ENCODE measurements at regions not wholly inside any gene's neighbourhood (a gene's known extent, or its start where the extent isn't known, plus 50 kb on each side); places are given as distances from the start of the nearest gene placed in this dataset.

DNA sequence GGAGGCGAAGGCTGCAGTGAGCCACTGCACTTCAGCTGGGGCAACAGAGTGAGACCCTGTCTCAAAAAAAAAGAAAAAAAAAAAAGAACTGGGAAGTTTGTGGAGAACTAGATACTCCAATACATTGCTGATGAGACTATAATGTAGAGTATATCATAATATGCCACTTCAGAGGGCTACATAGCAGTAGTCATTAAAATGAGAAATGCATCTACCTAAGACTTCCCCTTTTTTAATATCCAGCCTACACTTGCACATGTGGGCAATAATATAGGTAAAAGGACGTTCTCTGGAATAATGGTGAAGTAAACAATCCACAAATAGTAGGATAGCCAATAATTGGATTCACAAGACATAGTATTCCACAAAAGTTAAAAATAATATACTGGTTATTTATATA lies 311.0 kb downstream of the HLX start:
- 100% methylated on average over 1 of the region's 2 CpGs for WGBS (ENCODE audit: insufficient coverage)
- TF ChIP-seq, protein P1, sequence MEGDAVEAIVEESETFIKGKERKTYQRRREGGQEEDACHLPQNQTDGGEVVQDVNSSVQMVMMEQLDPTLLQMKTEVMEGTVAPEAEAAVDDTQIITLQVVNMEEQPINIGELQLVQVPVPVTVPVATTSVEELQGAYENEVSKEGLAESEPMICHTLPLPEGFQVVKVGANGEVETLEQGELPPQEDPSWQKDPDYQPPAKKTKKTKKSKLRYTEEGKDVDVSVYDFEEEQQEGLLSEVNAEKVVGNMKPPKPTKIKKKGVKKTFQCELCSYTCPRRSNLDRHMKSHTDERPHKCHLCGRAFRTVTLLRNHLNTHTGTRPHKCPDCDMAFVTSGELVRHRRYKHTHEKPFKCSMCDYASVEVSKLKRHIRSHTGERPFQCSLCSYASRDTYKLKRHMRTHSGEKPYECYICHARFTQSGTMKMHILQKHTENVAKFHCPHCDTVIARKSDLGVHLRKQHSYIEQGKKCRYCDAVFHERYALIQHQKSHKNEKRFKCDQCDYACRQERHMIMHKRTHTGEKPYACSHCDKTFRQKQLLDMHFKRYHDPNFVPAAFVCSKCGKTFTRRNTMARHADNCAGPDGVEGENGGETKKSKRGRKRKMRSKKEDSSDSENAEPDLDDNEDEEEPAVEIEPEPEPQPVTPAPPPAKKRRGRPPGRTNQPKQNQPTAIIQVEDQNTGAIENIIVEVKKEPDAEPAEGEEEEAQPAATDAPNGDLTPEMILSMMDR (IDR thresholded peaks at IDR 0.05): no peak
- intact Hi-C loops (cut with micrococcal nuclease): no loop called here
- Histone ChIP-seq H3K4me3 (replicated peaks in 1 of 3; ENCODE audit: low read depth in 2 of 3, low read length in 3 of 3) (no peak overlapping the region), H3K9me3 (replicated peaks in 1 of 2; ENCODE audit: control insufficient read depth in 1 of 2, insufficient read depth in 1 of 2, low read length in 2 of 2) (no peaks in the 10 kb centered on the region), H3K27ac (ENCODE audit: low read depth in 1 of 2, low read length in 2 of 2) (no peak overlapping the region), H3K4me2 (replicated peaks; ENCODE audit: extremely low read depth, low read length, poor library complexity, severe bottlenecking) (no peak overlapping the region), H3K27me3 (ENCODE audit: control insufficient read depth in 2 of 2, insufficient read depth in 2 of 2, low read length in 2 of 2) (no peaks in the 10 kb centered on the region), H3K4me1 (ENCODE audit: control insufficient read depth in 1 of 2, insufficient read depth in 2 of 2, low read length in 2 of 2) (peaks cover 18 to 23% of the 10 kb centered on the region in 2 donors), H3K79me2 (ENCODE audit: insufficient read depth, low read length) (no peaks in the 10 kb centered on the region), H4K20me1 (ENCODE audit: insufficient read depth, low read length) (no peaks in the 10 kb centered on the region), H2AFZ (ENCODE audit: insufficient read depth, low read depth, low read length, poor library complexity, severe bottlenecking) (no peak overlapping the region), H3K9ac (ENCODE audit: insufficient read depth, low read length, poor library complexity, severe bottlenecking) (no peak overlapping the region), H3K36me3 (replicated peaks in 1 of 2; ENCODE audit: control insufficient read depth in 1 of 2, insufficient read depth in 2 of 2, low read length in 2 of 2) (no peaks in the 10 kb centered on the region)
- peaks cover 0 to 1% (median 0%) of the 10 kb centered on the region in 3 donors for H3K27me3 Mint-ChIP-seq (ENCODE audit: low read depth in 3 of 3)
- H3K36me3 Mint-ChIP-seq: peaks cover 0 to 2% of the 10 kb centered on the region in 2 donors
- no peak overlapping the region for H3K4me3 Mint-ChIP-seq
- peaks cover 15% of the 10 kb centered on the region for H3K4me1 Mint-ChIP-seq
- H3K27ac Mint-ChIP-seq: no peak overlapping the region
- peaks cover 0 to 3% (median 0%) of the 10 kb centered on the region in 7 donors for H3K9me3 Mint-ChIP-seq
- no peak for DNase-seq

DNA sequence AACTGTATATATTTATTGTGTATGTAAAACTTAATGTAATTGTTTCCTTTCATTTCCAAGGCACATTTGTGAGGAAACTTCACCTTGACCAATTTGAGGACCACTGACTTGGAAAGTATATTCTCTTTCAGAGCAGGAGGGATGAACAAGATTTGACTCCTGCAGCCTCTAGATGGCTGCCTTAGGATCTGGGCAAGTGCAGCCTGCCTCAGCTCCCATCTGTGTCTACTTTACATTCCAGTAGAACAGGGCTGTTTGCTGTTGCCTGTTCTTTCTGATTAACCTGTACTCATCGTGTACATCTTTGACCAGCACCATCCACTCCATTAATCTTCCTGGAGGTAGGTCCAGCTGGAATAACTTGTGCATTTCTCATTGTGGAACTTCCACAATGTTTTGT lies 312.8 kb downstream of the HLX start:
- Histone ChIP-seq H4K20me1 (ENCODE audit: insufficient read depth, low read length) (no peaks in the 10 kb centered on the region), H3K4me1 (ENCODE audit: control insufficient read depth in 1 of 2, insufficient read depth in 2 of 2, low read length in 2 of 2) (peaks cover 16 to 21% of the 10 kb centered on the region in 2 donors), H3K9ac (ENCODE audit: insufficient read depth, low read length, poor library complexity, severe bottlenecking) (no peak overlapping the region), H3K4me2 (replicated peaks; ENCODE audit: extremely low read depth, low read length, poor library complexity, severe bottlenecking) (no peak overlapping the region), H3K36me3 (replicated peaks in 1 of 2; ENCODE audit: control insufficient read depth in 1 of 2, insufficient read depth in 2 of 2, low read length in 2 of 2) (no peaks in the 10 kb centered on the region), H3K4me3 (replicated peaks in 1 of 3; ENCODE audit: low read depth in 2 of 3, low read length in 3 of 3) (no peak overlapping the region), H3K9me3 (replicated peaks in 1 of 2; ENCODE audit: control insufficient read depth in 1 of 2, insufficient read depth in 1 of 2, low read length in 2 of 2) (peaks cover 3 to 5% of the 10 kb centered on the region in 2 donors), H3K79me2 (ENCODE audit: insufficient read depth, low read length) (no peaks in the 10 kb centered on the region), H3K27ac (ENCODE audit: low read depth in 1 of 2, low read length in 2 of 2) (no peak overlapping the region), H3K27me3 (ENCODE audit: control insufficient read depth in 2 of 2, insufficient read depth in 2 of 2, low read length in 2 of 2) (no peaks in the 10 kb centered on the region), H2AFZ (ENCODE audit: insufficient read depth, low read depth, low read length, poor library complexity, severe bottlenecking) (no peak overlapping the region)
- Mint-ChIP-seq H3K4me3 (no peak overlapping the region), H3K4me1 (peaks cover 15% of the 10 kb centered on the region), H3K27me3 (ENCODE audit: low read depth in 3 of 3) (peaks cover 0 to 1% (median 0%) of the 10 kb centered on the region in 3 donors), H3K36me3 (no peaks in the 10 kb centered on the region), H3K9me3 (peaks cover 0 to 13% (median 10%) of the 10 kb centered on the region in 7 donors), H3K27ac (no peak overlapping the region)
- intact Hi-C loops (cut with micrococcal nuclease): no loop called here
- TF ChIP-seq, protein P1 (IDR thresholded peaks at IDR 0.05): no peak
- no CpG with 5 or more reads among the region's 1 CpG for WGBS (ENCODE audit: insufficient coverage)
- no peak for DNase-seq

All from CD14-positive monocyte (primary cell).